GM21423 (cell line): ENCODE measurements at regions not wholly inside any gene's neighbourhood (a gene's known extent, or its start where the extent isn't known, plus 50 kb on each side); places are given as distances from the start of the nearest gene placed in this dataset.

Experiments used
- ATAC-seq: cut with Tn5 transposase; IDR thresholded peaks from one replicate; pipeline ENCODE4 v1.9.1; 2021; ENCODE audit warnings: mild to moderate bottlenecking, moderate library complexity; ENCODE audit not compliant: unreplicated experiment

GRCh38 chr21:38734646-38735365 lies 70.9 kb upstream of the ETS2 start:
- ATAC-seq, result no peak

DNA sequence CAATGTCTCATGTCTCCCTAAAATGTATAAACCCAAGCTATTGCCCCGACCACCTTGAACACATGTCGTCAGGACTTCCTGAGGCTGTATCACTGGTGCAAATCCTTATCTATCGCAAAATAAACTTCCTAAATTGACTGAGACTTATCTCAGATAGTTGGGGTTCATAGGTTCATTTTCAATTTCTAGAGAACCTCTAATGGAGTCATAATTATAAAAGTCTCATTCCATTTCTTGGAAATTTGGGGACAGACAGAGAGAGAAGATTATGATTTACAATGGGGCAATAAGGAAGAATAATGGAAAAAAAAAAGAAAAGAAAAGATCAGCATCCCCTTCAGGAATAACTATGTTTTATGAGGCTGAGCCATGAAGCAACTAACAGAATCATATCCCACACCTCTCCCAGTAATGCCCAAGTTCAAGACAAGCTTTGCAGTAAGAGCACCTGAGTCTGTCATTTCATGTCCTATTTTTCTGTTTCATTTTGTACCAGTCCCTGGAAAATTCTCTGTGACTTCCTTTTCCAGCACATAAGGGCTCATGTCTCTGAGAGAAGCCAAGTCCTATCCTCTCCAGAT lies 70.0 kb upstream of the ETS2 start:
- no peak for ATAC-seq

GRCh38 chr21:38740090-38740489 lies 65.6 kb upstream of the ETS2 start:
- no peak for ATAC-seq

DNA sequence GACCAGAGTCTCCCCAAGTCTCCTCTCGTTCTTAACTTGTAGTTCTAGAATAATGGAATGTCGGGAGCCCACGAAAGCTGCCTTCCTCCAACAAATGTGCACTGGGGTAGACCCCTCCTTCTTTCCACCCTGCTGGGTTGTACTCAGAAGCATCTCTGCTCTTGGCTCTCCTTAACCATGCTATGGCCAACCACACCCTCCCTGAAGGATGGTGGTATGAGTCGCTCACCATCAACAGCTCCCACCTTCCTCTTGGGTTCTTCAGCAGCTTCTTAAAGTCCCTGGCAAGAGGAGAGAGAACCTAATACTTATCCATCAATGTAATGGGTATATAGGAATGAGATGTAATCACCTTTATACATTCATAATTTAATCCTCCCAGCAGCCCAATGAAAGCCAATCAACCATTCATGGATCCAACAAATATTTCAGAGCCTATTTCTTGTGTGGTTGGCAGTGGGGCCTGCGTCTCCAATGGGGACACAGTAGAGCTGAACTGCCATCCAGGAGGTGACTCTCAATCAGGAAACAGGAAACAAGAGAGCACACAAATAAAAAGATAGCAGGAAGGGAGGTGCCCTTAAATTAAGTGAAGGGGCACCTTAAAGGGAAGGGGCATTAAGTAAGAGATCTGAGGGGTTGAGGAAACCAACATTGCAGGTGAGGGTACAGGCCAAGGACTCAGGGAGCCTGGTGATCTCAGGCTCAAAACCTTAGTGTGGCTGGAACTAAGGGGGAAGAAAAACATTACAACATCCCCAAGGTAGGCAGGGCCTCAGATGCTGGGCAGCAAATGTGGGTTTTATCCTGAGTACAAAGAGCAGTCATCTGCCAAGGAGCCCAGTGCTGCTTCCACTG lies 64.4 kb upstream of the ETS2 start:
- no peak for ATAC-seq

- ATAC-seq, result no peak
Observed at GRCh38 chr21:38741950-38742256, 63.8 kb upstream of the ETS2 start.

DNA sequence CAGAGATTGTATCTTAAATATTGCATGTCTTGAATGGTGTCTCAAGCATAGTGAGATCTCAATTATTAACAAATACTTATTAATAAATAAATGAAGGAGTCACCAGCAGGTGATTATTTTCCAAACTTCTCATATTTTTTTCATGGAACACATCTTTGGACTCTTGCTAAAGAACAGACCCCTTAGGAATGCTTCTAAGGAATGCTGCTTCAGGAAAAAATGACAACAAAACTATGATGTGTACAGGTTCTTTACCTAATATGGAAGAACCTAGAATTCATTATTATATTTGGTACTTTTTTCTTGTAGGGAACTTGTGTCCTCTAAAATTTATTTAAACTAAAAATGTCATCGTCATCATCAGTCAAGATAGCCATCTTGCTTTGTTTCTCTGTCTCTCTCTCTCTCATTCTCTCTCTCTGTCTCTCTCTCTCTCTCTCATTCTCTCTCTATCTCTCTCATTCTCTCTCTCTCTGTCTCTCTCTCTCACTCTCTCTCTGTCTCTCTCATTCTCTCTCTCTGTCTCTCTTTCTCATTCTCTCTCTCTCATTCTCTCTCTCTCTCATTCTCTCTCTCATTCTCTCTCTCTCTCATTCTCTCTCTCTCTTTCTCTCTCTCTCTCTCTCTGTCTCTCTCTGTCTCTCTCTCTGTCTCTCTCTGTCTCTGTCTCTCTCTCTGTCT lies 63.0 kb upstream of the ETS2 start:
- no peak for ATAC-seq

GRCh38 chr21:38743772-38744529 lies 61.8 kb upstream of the ETS2 start:
- ATAC-seq, result no peak

DNA sequence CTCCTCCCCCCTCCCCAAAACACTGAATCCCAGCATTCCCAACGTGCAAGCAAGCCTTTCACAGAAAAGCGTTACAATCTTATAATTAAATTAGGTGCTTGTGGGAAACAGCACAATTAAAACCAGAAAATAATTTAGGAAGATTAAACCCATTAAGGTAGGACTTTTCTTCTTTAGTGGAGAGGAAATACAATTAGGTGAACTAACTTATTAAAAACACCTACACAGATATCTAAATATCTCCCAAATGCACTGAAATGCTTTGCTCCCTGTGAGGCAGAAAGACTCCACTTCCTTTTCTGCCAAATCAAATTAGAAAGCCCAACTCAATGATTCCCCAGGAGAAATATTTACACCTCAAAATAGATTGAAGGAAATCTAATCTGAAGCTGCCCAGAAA lies 60.9 kb upstream of the ETS2 start:
- no peak for ATAC-seq

GRCh38 chr21:38747810-38748209 lies 57.9 kb upstream of the ETS2 start:
- ATAC-seq, result no peak

DNA sequence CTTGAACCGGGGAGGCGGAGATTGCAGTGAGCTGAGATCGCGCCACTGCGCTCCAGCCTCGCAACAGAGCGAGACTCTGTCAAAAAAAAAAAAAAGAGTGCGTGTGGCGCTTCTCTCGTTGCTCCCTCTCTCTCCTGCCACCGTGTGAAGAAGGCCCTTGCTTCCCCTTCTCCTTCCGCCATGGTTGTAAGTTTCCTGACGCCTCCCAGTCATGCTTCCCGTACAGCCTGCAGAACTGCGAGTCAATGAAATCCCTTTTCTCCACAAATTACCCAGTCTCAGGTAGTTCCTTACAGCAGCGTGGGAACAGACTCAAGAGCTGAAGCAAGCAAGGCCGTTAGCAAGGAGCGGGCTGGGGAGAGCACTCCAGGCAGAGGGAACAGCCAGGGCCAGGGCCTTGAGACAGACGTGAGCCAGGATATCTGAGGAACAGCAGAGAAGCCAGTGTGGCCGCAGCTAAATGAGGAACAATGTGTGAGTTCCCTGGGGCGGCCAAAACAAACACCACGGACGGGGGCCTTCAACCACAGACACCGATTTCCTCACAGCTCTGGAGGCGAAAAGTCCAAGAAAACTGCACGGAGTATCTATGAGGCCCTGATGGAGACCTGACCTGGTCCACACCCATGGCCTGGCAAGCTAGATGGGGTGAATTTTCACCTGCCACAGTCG lies 54.2 kb upstream of the ETS2 start:
- ATAC-seq, result no peak

DNA sequence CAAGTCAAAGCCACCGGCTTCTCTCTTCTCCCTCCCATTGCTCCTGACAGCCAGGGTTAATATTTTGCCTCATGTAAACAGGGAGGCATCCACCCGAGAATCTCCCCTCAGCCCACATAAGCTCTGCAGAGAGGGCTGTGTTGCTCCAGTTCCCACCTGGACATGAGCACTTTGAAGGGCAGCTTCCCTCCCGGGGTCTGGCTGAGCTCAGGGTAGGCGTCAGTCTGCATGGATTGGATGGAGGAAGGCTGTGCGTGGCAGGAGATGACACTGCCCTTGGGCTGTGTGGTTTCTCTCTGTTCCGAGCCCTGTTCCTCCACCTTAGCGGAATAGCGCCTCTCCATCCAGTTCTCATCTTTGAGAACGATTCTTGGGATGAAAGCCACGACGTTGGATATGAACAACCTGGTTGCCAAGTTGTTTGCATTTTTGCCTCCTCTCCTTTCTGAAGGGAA lies 53.7 kb upstream of the ETS2 start:
- ATAC-seq, result no peak

DNA sequence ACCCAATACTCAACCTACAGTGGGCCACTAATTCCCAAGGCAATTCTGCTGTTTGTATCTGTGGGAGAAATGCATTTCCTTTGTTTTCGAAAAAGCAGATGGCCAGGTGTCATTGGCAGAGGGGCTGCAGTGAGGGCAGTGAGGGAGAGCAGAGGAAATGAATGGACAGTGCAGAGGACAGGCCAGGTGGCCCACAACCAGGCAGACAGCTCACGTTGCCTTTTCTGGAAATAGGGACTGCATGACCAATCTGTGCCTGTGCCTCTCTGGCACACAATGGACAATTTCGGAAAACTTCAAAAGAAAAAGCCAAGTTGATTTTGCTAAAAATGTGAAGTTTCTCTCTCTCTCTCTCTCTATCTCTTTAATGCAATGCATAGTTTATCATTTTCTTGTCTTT lies 52.6 kb upstream of the ETS2 start:
- no peak for ATAC-seq

DNA sequence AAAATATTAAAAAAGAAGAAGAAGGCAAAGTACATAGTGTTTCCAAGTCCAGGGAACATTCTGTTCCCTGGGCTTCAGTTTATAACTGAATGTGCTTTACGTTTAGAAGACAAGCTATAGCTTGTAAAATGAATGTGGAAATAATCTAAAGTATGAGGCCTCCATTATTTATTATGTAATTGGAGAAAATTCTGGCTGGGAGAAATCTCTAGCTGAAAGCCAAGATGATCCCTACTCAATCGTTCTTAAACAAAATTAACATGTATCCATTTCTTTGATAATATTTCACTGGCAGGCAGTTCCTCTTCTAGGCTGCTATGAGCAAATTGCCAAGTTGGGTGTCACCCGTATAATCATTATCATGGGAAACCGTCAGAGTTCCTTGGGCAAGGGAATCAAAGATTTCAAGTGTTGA lies 52.2 kb upstream of the ETS2 start:
- ATAC-seq, result no peak
